ENCODE measurements at regions not wholly inside any gene's neighbourhood (a gene's known extent, or its start where the extent isn't known, plus 50 kb on each side); places are given as distances from the start of the nearest gene placed in this dataset.

GRCh38 chrX:98962996-98963395 is 1447.1 kb downstream of the PCDH19 start:
- no peak overlapping the region for H3K9ac ChIP-seq (ENCODE audit: extremely low read depth, low read length, poor library complexity, severe bottlenecking)
- Mint-ChIP-seq H3K4me3 (no peak overlapping the region), H3K36me3 (ENCODE audit: low read depth) (no peaks in the 10 kb centered on the region), H3K4me1 (peaks cover 19% of the 10 kb centered on the region), H3K27me3 (ENCODE audit: insufficient read depth) (no peaks in the 10 kb centered on the region), H3K9me3 (no peaks in the 10 kb centered on the region), H3K27ac (no peak overlapping the region)
- H3K27me3 ChIP-seq (ENCODE audit: control insufficient read depth, insufficient read depth, low read length, poor library complexity, severe bottlenecking) = no peaks in the 10 kb centered on the region
- H3K4me3 ChIP-seq (ENCODE audit: low read length) = no peak overlapping the region
- H3K9me3 ChIP-seq (ENCODE audit: control insufficient read depth, low read length) = no peaks in the 10 kb centered on the region
- H3K36me3 ChIP-seq (ENCODE audit: control insufficient read depth, insufficient read depth, low read length) = no peaks in the 10 kb centered on the region
- no peak for TF ChIP-seq CTCF (conservative IDR thresholded peaks at IDR 0.05)
- no CpG with 5 or more reads among the region's 2 CpGs for WGBS, 2 experiments (ENCODE audit: insufficient coverage in 1 of 2, insufficient read length in 1 of 2)
- H3K27ac ChIP-seq (ENCODE audit: low read depth, low read length) = no peak overlapping the region
- H3K4me1 ChIP-seq (ENCODE audit: control insufficient read depth, insufficient read depth, low read length) = no peaks in the 10 kb centered on the region
- no peak for DNase-seq

GRCh38 chrX:98956014-98956413 is 1454.1 kb downstream of the PCDH19 start:
- TF ChIP-seq CTCF (conservative IDR thresholded peaks at IDR 0.05) = peak; percentile 69
- H3K4me1 Mint-ChIP-seq = no peaks in the 10 kb centered on the region
- no peak overlapping the region for H3K27ac ChIP-seq (ENCODE audit: low read depth, low read length)
- H3K36me3 ChIP-seq (ENCODE audit: control insufficient read depth, insufficient read depth, low read length) = no peaks in the 10 kb centered on the region
- H3K9me3 ChIP-seq (ENCODE audit: control insufficient read depth, low read length) = peaks cover 8% of the 10 kb centered on the region
- peaks cover 2% of the 10 kb centered on the region for H3K36me3 Mint-ChIP-seq (ENCODE audit: low read depth)
- H3K27ac Mint-ChIP-seq = no peak overlapping the region
- H3K27me3 ChIP-seq (ENCODE audit: control insufficient read depth, insufficient read depth, low read length, poor library complexity, severe bottlenecking) = no peaks in the 10 kb centered on the region
- no peaks in the 10 kb centered on the region for H3K4me1 ChIP-seq (ENCODE audit: control insufficient read depth, insufficient read depth, low read length)
- no peaks in the 10 kb centered on the region for H3K27me3 Mint-ChIP-seq (ENCODE audit: insufficient read depth)
- no peak overlapping the region for H3K4me3 Mint-ChIP-seq
- DNase-seq = peak; percentile 86
- H3K9me3 Mint-ChIP-seq = peaks cover 22% of the 10 kb centered on the region
- H3K9ac ChIP-seq (ENCODE audit: extremely low read depth, low read length, poor library complexity, severe bottlenecking) = no peak overlapping the region
- WGBS, 2 experiments (ENCODE audit: insufficient coverage in 1 of 2, insufficient read length in 1 of 2) = 90 to 100% methylated on average over 1 of the region's 2 CpGs
- H3K4me3 ChIP-seq (ENCODE audit: low read length) = no peak overlapping the region

- TF ChIP-seq CTCF (conservative IDR thresholded peaks at IDR 0.05) = no peak
- H3K27me3 ChIP-seq (ENCODE audit: control insufficient read depth, insufficient read depth, low read length, poor library complexity, severe bottlenecking) = no peaks in the 10 kb centered on the region
- no peak overlapping the region for H3K27ac ChIP-seq (ENCODE audit: low read depth, low read length)
- H3K9ac ChIP-seq (ENCODE audit: extremely low read depth, low read length, poor library complexity, severe bottlenecking) = no peak overlapping the region
- no peak overlapping the region for H3K4me3 ChIP-seq (ENCODE audit: low read length)
- H3K27ac Mint-ChIP-seq = no peak overlapping the region
- no peak for DNase-seq
- WGBS, 2 experiments (ENCODE audit: insufficient coverage in 1 of 2, insufficient read length in 1 of 2) = 83% methylated on average over 2 of the region's 3 CpGs; no CpG with 5 or more reads in 1 of the 2 experiments
- H3K9me3 ChIP-seq (ENCODE audit: control insufficient read depth, low read length) = no peaks in the 10 kb centered on the region
- H3K27me3 Mint-ChIP-seq (ENCODE audit: insufficient read depth) = no peaks in the 10 kb centered on the region
- H3K9me3 Mint-ChIP-seq = no peaks in the 10 kb centered on the region
- no peaks in the 10 kb centered on the region for H3K36me3 Mint-ChIP-seq (ENCODE audit: low read depth)
- no peaks in the 10 kb centered on the region for H3K36me3 ChIP-seq (ENCODE audit: control insufficient read depth, insufficient read depth, low read length)
- H3K4me3 Mint-ChIP-seq = no peak overlapping the region
- peaks cover 3% of the 10 kb centered on the region for H3K4me1 Mint-ChIP-seq
- no peaks in the 10 kb centered on the region for H3K4me1 ChIP-seq (ENCODE audit: control insufficient read depth, insufficient read depth, low read length)
Observed at GRCh38 chrX:98939456-98939855, 1470.6 kb downstream of the PCDH19 start.

Measured in endodermal cell (in vitro differentiated cells).